CD14-positive monocyte (primary cell): ENCODE measurements at regions not wholly inside any gene's neighbourhood (a gene's known extent, or its start where the extent isn't known, plus 50 kb on each side); places are given as distances from the start of the nearest gene placed in this dataset.

ENCODE experiments used
- DNase-seq, 3 donors: peaks; one replicate each; pipeline ENCODE4 v3.0.0-alpha.2; 2011 to 2022
- H2AFZ ChIP-seq: 2 replicates; pipeline ENCODE4 v1.6.0; 2012; ENCODE audit warnings: mild to moderate bottlenecking, low read depth, low read length, inconsistent platforms; ENCODE audit not compliant: insufficient read depth, poor library complexity, severe bottlenecking
- H3K27ac ChIP-seq, 2 donors: 1 replicate in 1 of 2; 2 replicates in 1 of 2; pipeline ENCODE4 v1.5.1; 2012 to 2013; ENCODE audit warnings: low read length in 2 of 2, control low read depth in 1 of 2, inconsistent platforms in 1 of 2, low read depth in 1 of 2, mild to moderate bottlenecking in 1 of 2
- H3K27me3 ChIP-seq, 2 donors: one replicate each; pipeline versions ENCODE4 v1.6.0 to v1.6.1; 2011 to 2013; ENCODE audit warnings: low read length in 2 of 2; ENCODE audit not compliant: control insufficient read depth in 2 of 2, insufficient read depth in 2 of 2
- H3K36me3 ChIP-seq, 2 donors: replicated peaks in 1 of 2; 1 replicate in 1 of 2; 2 replicates in 1 of 2; pipeline versions ENCODE4 v1.5.1 to v1.6.1; 2012 to 2013; ENCODE audit warnings: low read length in 2 of 2, control low read depth in 1 of 2, inconsistent platforms in 1 of 2, mild to moderate bottlenecking in 1 of 2; ENCODE audit not compliant: insufficient read depth in 2 of 2, control insufficient read depth in 1 of 2
- H3K4me1 ChIP-seq, 2 donors: 1 replicate in 1 of 2; 2 replicates in 1 of 2; pipeline versions ENCODE4 v1.5.1 to v1.6.1; 2012 to 2013; ENCODE audit warnings: low read length in 2 of 2, control low read depth in 1 of 2, inconsistent platforms in 1 of 2, mild to moderate bottlenecking in 1 of 2, moderate library complexity in 1 of 2; ENCODE audit not compliant: insufficient read depth in 2 of 2, control insufficient read depth in 1 of 2
- H3K4me2 ChIP-seq: replicated peaks from 2 replicates; pipeline ENCODE3; 2012; ENCODE audit warnings: low read length, moderate library complexity, mild to moderate bottlenecking; ENCODE audit not compliant: poor library complexity, severe bottlenecking; ENCODE audit errors: extremely low read depth
- H3K4me3 ChIP-seq, 3 experiments: fragments of 200-600 bp in 1 of 3; sonication (generic) in 1 of 3; replicated peaks in 1 of 3; 1 replicate in 2 of 3; 2 replicates in 1 of 3; pipeline ENCODE4 v1.5.1; 2011 to 2013; ENCODE audit warnings: low read length in 3 of 3, mild to moderate bottlenecking in 3 of 3, control low read depth in 2 of 3, low read depth in 2 of 3, inconsistent platforms in 1 of 3, moderate library complexity in 1 of 3
- H3K79me2 ChIP-seq: 2 replicates; pipeline ENCODE4 v1.6.0; 2012; ENCODE audit warnings: mild to moderate bottlenecking, control low read depth, inconsistent platforms, low read length, moderate library complexity; ENCODE audit not compliant: insufficient read depth
- H3K9ac ChIP-seq: 2 replicates; pipeline ENCODE4 v1.6.0; 2017; ENCODE audit warnings: low read length, mild to moderate bottlenecking; ENCODE audit not compliant: insufficient read depth, poor library complexity, severe bottlenecking
- H3K9me3 ChIP-seq, 2 donors: replicated peaks in 1 of 2; 1 replicate in 1 of 2; 2 replicates in 1 of 2; pipeline versions ENCODE4 v1.5.1 to v1.6.1; 2012 to 2013; ENCODE audit warnings: low read length in 2 of 2, control low read depth in 1 of 2; ENCODE audit not compliant: control insufficient read depth in 1 of 2, insufficient read depth in 1 of 2
- H4K20me1 ChIP-seq: 2 replicates; pipeline ENCODE4 v1.6.0; 2012; ENCODE audit warnings: mild to moderate bottlenecking, low read length, control low read depth, moderate library complexity; ENCODE audit not compliant: insufficient read depth
- H3K27ac Mint-ChIP-seq, 7 donors: one replicate each; pipeline ENCODE4 v1.8.0; 2020; ENCODE audit warnings: mild to moderate bottlenecking in 7 of 7, mixed read lengths in 7 of 7, moderate library complexity in 6 of 7, inconsistent platforms in 2 of 7
- H3K27me3 Mint-ChIP-seq, 3 donors: one replicate each; pipeline ENCODE4 v1.8.0; 2021 to 2022; ENCODE audit warnings: low read depth in 3 of 3, mild to moderate bottlenecking in 3 of 3, mixed read lengths in 3 of 3, moderate library complexity in 3 of 3, inconsistent platforms in 1 of 3
- H3K36me3 Mint-ChIP-seq, 2 donors: one replicate each; pipeline ENCODE4 v1.8.0; 2020; ENCODE audit warnings: mixed read lengths in 2 of 2, inconsistent platforms in 1 of 2, mild to moderate bottlenecking in 1 of 2
- H3K4me1 Mint-ChIP-seq: one replicate; pipeline ENCODE4 v1.8.0; 2020; ENCODE audit warnings: mild to moderate bottlenecking, mixed read lengths
- H3K4me3 Mint-ChIP-seq, 2 donors: one replicate each; pipeline ENCODE4 v1.8.0; 2020; ENCODE audit warnings: mild to moderate bottlenecking in 2 of 2, mixed read lengths in 2 of 2, moderate library complexity in 1 of 2
- H3K9me3 Mint-ChIP-seq, 7 donors: one replicate each; pipeline ENCODE4 v1.8.0; 2020 to 2022; ENCODE audit warnings: mixed read lengths in 7 of 7, mild to moderate bottlenecking in 6 of 7, moderate library complexity in 6 of 7, inconsistent platforms in 2 of 7
- CTCF ChIP-seq: fragments of 200-600 bp; IDR thresholded peaks from one replicate; pipeline ENCODE4 v1.8.0; 2022; ENCODE audit warnings: antibody characterized with exemption, mild to moderate bottlenecking
- WGBS: methylation state at CpG from one replicate; pipeline ENCODE4 v1.1.5; 2013; ENCODE audit warnings: missing lambda C conversion rate; ENCODE audit not compliant: insufficient coverage; 5-methylcytosine and 5-hydroxymethylcytosine counted together
- intact Hi-C, 2 donors: fragments of 100-400 bp; cut with micrococcal nuclease; formaldehyde crosslinking; loops; one replicate each; pipeline versions ENCODE4 v1.15.0 to v1.15.1; 2023

GRCh38 chr5:171579976-171580411 lies 160.5 kb downstream of the FGF18 start:
- Histone ChIP-seq H3K9me3 (no peaks in the 10 kb centered on the region), H2AFZ (no peak overlapping the region), H3K27me3 (no peaks in the 10 kb centered on the region), H3K27ac (no peak overlapping the region), H3K4me2 (no peak overlapping the region), H3K4me3 (no peak overlapping the region), H3K4me1 (no peaks in the 10 kb centered on the region), H4K20me1 (no peaks in the 10 kb centered on the region), H3K9ac (no peak overlapping the region), H3K36me3 (no peaks in the 10 kb centered on the region), H3K79me2 (no peaks in the 10 kb centered on the region)
- no peak for TF ChIP-seq CTCF
- H3K36me3 Mint-ChIP-seq = no peaks in the 10 kb centered on the region
- no peak for DNase-seq
- no peak overlapping the region for H3K27ac Mint-ChIP-seq
- H3K4me1 Mint-ChIP-seq = peaks cover 10% of the 10 kb centered on the region
- intact Hi-C loops = no loop called here
- peaks cover 0 to 3% (median 2%) of the 10 kb centered on the region in 3 donors for H3K27me3 Mint-ChIP-seq
- peaks cover 0 to 8% (median 4%) of the 10 kb centered on the region in 7 donors for H3K9me3 Mint-ChIP-seq
- WGBS = 93% methylated on average over 3 of the region's 8 CpGs
- H3K4me3 Mint-ChIP-seq = no peak overlapping the region

GRCh38 chr5:171580502-171581265 lies 161.2 kb downstream of the FGF18 start:
- no peak overlapping the region for H3K9ac ChIP-seq
- H3K4me3 Mint-ChIP-seq = no peak overlapping the region
- no peaks in the 10 kb centered on the region for H3K9me3 ChIP-seq
- peaks cover 0 to 6% (median 3%) of the 10 kb centered on the region in 7 donors for H3K9me3 Mint-ChIP-seq
- no peak overlapping the region for H2AFZ ChIP-seq
- H3K27me3 ChIP-seq = no peaks in the 10 kb centered on the region
- no peak overlapping the region for H3K4me2 ChIP-seq
- no peak for DNase-seq
- peaks cover 10% of the 10 kb centered on the region for H3K4me1 Mint-ChIP-seq
- no peak overlapping the region for H3K27ac ChIP-seq
- H3K36me3 ChIP-seq = no peaks in the 10 kb centered on the region
- no peaks in the 10 kb centered on the region for H3K4me1 ChIP-seq
- no peak overlapping the region for H3K4me3 ChIP-seq
- peaks cover 0 to 3% (median 2%) of the 10 kb centered on the region in 3 donors for H3K27me3 Mint-ChIP-seq
- H3K27ac Mint-ChIP-seq = no peak overlapping the region
- no peaks in the 10 kb centered on the region for H3K79me2 ChIP-seq
- no peaks in the 10 kb centered on the region for H3K36me3 Mint-ChIP-seq
- intact Hi-C loops = no loop called here
- no peaks in the 10 kb centered on the region for H4K20me1 ChIP-seq
- WGBS = 89% methylated on average over 7 of the region's 9 CpGs
- no peak for TF ChIP-seq CTCF
